ENCODE measurements at regions not wholly inside any gene's neighbourhood (a gene's known extent, or its start where the extent isn't known, plus 50 kb on each side); places are given as distances from the start of the nearest gene placed in this dataset.
"Not testable (repeated sequence)": the region's sequence is repeated elsewhere in the genome, so short reads cannot be mapped to it uniquely, and the experiment has no call there.

- TF ChIP-seq CTCF (conservative IDR thresholded peaks at IDR 0.05 in 1 of 2, IDR thresholded peaks at IDR 0.05 in 1 of 2; ENCODE audit: low read depth in 1 of 2, low read length in 2 of 2); EZH2 (IDR thresholded peaks at IDR 0.05; ENCODE audit: low read length, missing control alignments): not testable (repeated sequence)
These were observed 5435.0 kb upstream of the TPTE start for GRCh38 chr21:5086416-5086815.
